Prostate gland (tissue), 2 donors: ENCODE measurements at regions not wholly inside any gene's neighbourhood (a gene's known extent, or its start where the extent isn't known, plus 50 kb on each side); places are given as distances from the start of the nearest gene placed in this dataset.

ENCODE experiments used
- DNase-seq: peaks from one replicate; pipeline ENCODE4 v3.0.0-alpha.2; 2019; ENCODE audit warnings: low spot score
- H3K27ac ChIP-seq, 2 donors: fragments of 200-600 bp; sonication (generic); 2 replicates each; pipeline ENCODE4 v1.5.1; 2017 to 2019
- H3K27me3 ChIP-seq: fragments of 200-600 bp; sonication (generic); replicated peaks from 2 replicates; pipeline ENCODE4 v1.5.1; 2019; ENCODE audit not compliant: insufficient read depth
- H3K36me3 ChIP-seq, 2 donors: fragments of 200-600 bp; sonication (generic); 1 replicate in 1 of 2; 2 replicates in 1 of 2; pipeline versions ENCODE4 v1.5.1 to v1.8.1; 2017 to 2019
- H3K4me1 ChIP-seq: fragments of 200-600 bp; sonication (generic); replicated peaks from 2 replicates; pipeline ENCODE4 v1.5.1; 2019
- H3K4me3 ChIP-seq, 2 donors: fragments of 200-600 bp; sonication (generic); 2 replicates each; pipeline ENCODE4 v1.5.1; 2017 to 2019
- H3K9me3 ChIP-seq: fragments of 200-600 bp; sonication (generic); 2 replicates; pipeline ENCODE4 v1.5.1; 2017
- POLR2A ChIP-seq: fragments of 450-650 bp; IDR thresholded peaks from one replicate; pipeline ENCODE4 v1.6.1; 2016; ENCODE audit warnings: antibody characterized with exemption, mild to moderate bottlenecking
- POLR2AphosphoS5 ChIP-seq: sonication (generic); formaldehyde crosslinking; IDR thresholded peaks from one replicate; pipeline ENCODE4 v1.6.1; 2017; ENCODE audit warnings: antibody characterized with exemption
- WGBS: methylation state at CpG from one replicate; pipeline ENCODE4 v1.1.5; 2018; 5-methylcytosine and 5-hydroxymethylcytosine counted together
- intact Hi-C: fragments of 100-400 bp; cut with DNase I; formaldehyde crosslinking; loops from one replicate; pipeline ENCODE4 v1.14.2; 2022
- TF ChIP-seq, protein P1 (sequence below), 4 experiments: fragments of 200-600 bp in 2 of 4; fragments of 450-650 bp in 2 of 4; sonication (generic) in 2 of 4; IDR thresholded peaks; 1 replicate in 3 of 4; 2 replicates in 1 of 4; pipeline ENCODE4 v1.5.1; 2016 to 2019; ENCODE audit warnings: antibody characterized with exemption in 4 of 4, mild to moderate bottlenecking in 2 of 4, moderate library complexity in 2 of 4

DNA sequence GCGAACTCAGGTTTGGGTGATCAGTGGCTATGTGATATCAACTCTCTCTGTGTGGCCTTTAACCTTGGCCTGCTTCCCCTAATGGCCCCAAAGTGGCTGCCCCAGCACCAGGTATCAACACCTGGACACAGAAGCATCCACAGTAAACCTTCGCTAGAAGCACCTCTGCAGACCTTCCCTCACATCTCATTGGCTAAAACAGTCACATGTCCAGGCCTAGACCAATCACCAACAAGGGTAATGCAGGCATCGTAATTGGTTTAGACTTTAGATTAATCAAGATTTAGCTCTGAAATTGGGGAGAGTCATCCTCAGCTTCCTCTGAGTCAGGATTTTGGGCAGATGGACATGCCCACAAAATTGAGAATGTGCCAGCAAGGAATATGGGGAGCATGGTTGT lies 92.5 kb upstream of the MYL2 start:
- intact Hi-C loops = no loop called here
- Histone ChIP-seq H3K36me3 (no peaks in the 10 kb centered on the region), H3K4me3 (no peak overlapping the region), H3K27me3 (no peaks in the 10 kb centered on the region), H3K9me3 (no peaks in the 10 kb centered on the region), H3K4me1 (no peaks in the 10 kb centered on the region), H3K27ac (no peak overlapping the region)
- WGBS = 98% methylated on average over 3 of the region's 3 CpGs
- DNase-seq = no peak
- TF ChIP-seq POLR2AphosphoS5 = no peak

DNA sequence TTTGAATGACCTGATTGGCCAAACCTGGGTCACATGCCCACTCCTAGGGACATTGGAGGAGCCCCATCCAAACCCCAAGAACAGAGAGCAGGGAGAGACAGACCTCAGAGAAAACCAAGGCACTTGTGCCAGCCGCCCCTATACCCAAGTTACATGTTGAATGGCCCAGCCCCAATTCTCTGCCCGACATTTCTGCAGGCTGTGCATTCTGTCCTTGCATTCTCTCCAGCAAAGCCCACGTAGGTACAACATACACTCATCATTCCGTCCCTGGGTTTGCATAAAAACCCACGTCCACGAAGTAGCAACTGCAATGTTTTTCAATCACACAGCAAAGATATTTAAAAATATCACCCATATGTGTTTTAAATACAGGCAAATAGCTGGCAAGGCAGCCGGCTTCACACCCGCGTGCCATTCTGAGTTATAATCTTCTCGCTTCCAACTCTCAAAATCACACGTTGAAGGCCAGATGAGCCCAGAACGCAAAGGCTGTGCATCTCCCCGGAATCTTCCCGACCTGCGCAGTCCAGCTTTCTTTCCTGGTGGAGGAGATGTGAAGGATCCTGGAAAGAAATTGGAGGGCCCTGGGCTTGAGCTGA lies 91.7 kb upstream of the MYL2 start:
- no peak for DNase-seq
- intact Hi-C loops = no loop called here
- Histone ChIP-seq H3K27ac (no peak overlapping the region), H3K36me3 (no peaks in the 10 kb centered on the region), H3K4me3 (no peak overlapping the region), H3K9me3 (no peaks in the 10 kb centered on the region), H3K4me1 (no peaks in the 10 kb centered on the region), H3K27me3 (no peaks in the 10 kb centered on the region)
- WGBS = 92% methylated on average over 15 of the region's 15 CpGs
- TF ChIP-seq, protein P1, sequence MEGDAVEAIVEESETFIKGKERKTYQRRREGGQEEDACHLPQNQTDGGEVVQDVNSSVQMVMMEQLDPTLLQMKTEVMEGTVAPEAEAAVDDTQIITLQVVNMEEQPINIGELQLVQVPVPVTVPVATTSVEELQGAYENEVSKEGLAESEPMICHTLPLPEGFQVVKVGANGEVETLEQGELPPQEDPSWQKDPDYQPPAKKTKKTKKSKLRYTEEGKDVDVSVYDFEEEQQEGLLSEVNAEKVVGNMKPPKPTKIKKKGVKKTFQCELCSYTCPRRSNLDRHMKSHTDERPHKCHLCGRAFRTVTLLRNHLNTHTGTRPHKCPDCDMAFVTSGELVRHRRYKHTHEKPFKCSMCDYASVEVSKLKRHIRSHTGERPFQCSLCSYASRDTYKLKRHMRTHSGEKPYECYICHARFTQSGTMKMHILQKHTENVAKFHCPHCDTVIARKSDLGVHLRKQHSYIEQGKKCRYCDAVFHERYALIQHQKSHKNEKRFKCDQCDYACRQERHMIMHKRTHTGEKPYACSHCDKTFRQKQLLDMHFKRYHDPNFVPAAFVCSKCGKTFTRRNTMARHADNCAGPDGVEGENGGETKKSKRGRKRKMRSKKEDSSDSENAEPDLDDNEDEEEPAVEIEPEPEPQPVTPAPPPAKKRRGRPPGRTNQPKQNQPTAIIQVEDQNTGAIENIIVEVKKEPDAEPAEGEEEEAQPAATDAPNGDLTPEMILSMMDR (IDR thresholded peaks at IDR 0.05) = no peak
- no peak for TF ChIP-seq POLR2A
- no peak for TF ChIP-seq POLR2AphosphoS5

DNA sequence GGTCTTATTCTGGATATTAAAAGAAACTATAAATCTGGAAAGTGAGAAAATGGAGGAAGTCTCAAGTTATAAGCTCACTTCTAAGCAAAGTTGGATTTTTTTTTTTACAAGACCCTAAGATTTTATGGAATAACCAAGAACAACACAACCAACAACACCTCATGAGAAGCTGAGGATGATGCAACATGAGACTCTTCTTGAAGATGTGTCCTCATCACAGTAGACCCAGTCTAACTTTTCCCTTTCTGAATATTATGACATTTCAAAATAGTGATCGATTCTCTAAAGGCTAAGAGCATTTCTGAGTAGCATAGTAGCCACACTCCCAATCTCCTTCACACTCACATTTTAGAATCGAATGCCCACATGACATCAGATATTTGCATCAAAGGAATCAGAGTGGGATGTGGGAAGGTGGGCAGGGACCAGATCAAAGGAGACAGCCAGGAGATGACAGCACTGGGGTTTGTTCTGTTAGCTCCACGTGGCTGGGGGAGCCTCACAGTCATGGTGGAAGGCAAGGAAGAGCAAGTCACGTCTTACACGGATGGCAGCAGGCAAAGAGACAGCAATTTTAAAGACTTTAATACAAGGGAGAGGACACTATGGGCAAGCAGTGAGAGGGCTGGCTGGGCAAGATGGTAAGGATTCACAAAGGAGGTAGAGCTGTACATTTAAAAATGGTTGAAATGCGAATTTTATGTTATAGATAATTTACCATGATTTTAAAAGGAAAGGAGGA lies 90.7 kb upstream of the MYL2 start:
- Histone ChIP-seq H3K36me3 (no peaks in the 10 kb centered on the region), H3K27ac (no peak overlapping the region), H3K4me1 (no peaks in the 10 kb centered on the region), H3K27me3 (no peaks in the 10 kb centered on the region), H3K9me3 (no peaks in the 10 kb centered on the region), H3K4me3 (no peak overlapping the region)
- DNase-seq = no peak
- WGBS = 79% methylated on average over 6 of the region's 6 CpGs
- no peak for TF ChIP-seq POLR2AphosphoS5
- TF ChIP-seq, protein P1 (IDR thresholded peaks at IDR 0.05) = no peak
- TF ChIP-seq POLR2A = no peak
- intact Hi-C loops = no loop called here

DNA sequence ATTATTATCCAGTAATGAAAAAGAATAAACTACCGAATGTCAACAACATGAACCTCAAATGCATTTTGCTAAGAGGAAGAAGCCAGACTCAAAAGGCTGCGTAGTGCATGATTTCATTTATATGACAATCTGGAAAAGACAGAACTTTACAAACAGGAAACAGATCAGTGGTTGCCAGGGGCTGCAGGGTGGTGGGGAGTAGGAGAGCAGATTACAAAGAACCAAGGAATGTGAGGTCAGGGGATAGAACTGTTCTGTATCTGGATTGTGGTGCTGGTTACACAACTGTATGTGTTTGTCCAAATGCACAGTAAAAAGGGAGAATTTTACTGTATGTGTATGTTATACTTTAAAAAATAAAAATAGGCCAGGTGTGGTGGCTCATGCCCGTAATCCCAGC lies 89.7 kb upstream of the MYL2 start:
- intact Hi-C loops = no loop called here
- H3K9me3 ChIP-seq = no peaks in the 10 kb centered on the region
- no peaks in the 10 kb centered on the region for H3K4me1 ChIP-seq
- 83% methylated on average over 3 of the region's 3 CpGs for WGBS
- no peaks in the 10 kb centered on the region for H3K36me3 ChIP-seq
- H3K27ac ChIP-seq = no peak overlapping the region
- no peaks in the 10 kb centered on the region for H3K27me3 ChIP-seq
- DNase-seq = no peak
- TF ChIP-seq, protein P1 (IDR thresholded peaks at IDR 0.05) = no peak
- TF ChIP-seq POLR2AphosphoS5 = no peak
- no peak for TF ChIP-seq POLR2A
- no peak overlapping the region for H3K4me3 ChIP-seq

DNA sequence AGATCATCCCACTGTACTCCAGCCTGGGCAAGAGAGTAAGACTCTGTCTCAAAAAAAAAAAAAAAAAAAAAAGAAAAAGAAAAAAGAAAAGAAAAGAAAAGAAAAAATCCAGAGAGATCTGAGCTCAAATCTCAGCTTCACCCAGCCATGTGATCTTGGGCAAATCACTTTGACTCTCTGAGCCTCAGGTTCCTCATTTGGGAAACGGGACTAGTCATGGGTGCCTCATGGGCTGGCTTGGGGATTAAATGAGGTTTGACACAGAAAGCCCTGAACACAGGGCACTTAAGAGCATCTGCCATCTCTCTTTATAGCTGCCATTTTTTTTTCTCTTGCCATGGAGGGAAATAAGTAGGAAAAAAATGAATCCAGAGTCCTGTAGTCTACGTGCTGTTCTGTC lies 86.2 kb upstream of the MYL2 start:
- TF ChIP-seq POLR2A = no peak
- no peak for TF ChIP-seq POLR2AphosphoS5
- 68% methylated on average over 2 of the region's 2 CpGs for WGBS

DNA sequence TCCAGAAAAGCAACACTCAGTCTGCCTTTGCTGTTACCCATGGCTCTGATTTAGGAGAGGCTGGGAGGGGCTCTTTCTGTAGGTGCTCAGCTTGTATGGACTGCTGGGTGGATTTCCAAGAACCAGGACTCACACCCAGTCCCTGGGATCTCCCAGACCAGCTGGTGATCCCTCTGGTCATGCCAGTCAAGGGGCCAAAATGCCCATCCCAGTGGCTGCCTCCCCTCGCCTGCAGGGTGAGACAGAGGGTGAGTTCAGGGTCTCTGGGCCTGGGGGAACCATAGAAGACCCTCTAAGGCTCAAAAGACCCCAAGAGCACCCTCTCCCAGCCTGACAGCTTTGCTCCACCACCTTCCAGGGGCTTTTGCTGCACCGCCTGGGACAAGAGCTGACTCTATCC lies 78.6 kb upstream of the MYL2 start:
- Histone ChIP-seq H3K27ac (no peak overlapping the region), H3K4me3 (no peak overlapping the region), H3K27me3 (peaks cover 4% of the 10 kb centered on the region), H3K9me3 (no peaks in the 10 kb centered on the region), H3K4me1 (no peaks in the 10 kb centered on the region), H3K36me3 (no peaks in the 10 kb centered on the region)
- DNase-seq = no peak
- 87% methylated on average over 2 of the region's 2 CpGs for WGBS
- intact Hi-C loops = no loop called here
- TF ChIP-seq, protein P1 (IDR thresholded peaks at IDR 0.05) = no peak
- no peak for TF ChIP-seq POLR2A
- no peak for TF ChIP-seq POLR2AphosphoS5

More for the DNA sequence above, 86.2 kb upstream of the MYL2 start:
- DNase-seq = no peak
- Histone ChIP-seq H3K4me1 (no peaks in the 10 kb centered on the region), H3K27ac (no peak overlapping the region), H3K36me3 (no peaks in the 10 kb centered on the region), H3K27me3 (peaks cover 4% of the 10 kb centered on the region), H3K9me3 (no peaks in the 10 kb centered on the region), H3K4me3 (no peak overlapping the region)
- intact Hi-C loops = no loop called here
